Breast epithelium (tissue), 4 donors: ENCODE measurements at regions not wholly inside any gene's neighbourhood (a gene's known extent, or its start where the extent isn't known, plus 50 kb on each side); places are given as distances from the start of the nearest gene placed in this dataset.

ENCODE experiments used
- DNase-seq, 2 donors: peaks; one replicate each; pipeline ENCODE4 v3.0.0-alpha.2; 2019; ENCODE audit warnings: low spot score in 2 of 2
- H3K27ac ChIP-seq, 2 donors: fragments of 200-600 bp; sonication (generic) in 1 of 2; one replicate each; pipeline ENCODE4 v1.5.1; 2016 to 2019; ENCODE audit warnings: mild to moderate bottlenecking in 1 of 2
- H3K27me3 ChIP-seq, 2 donors: fragments of 200-600 bp; sonication (generic) in 1 of 2; one replicate each; pipeline versions ENCODE4 v1.5.1 to v1.6.0; 2017 to 2019; ENCODE audit warnings: control low read depth in 1 of 2, mild to moderate bottlenecking in 1 of 2
- H3K36me3 ChIP-seq: fragments of 200-600 bp; one replicate; pipeline ENCODE4 v1.5.1; 2019
- H3K4me1 ChIP-seq, 2 donors: fragments of 200-600 bp; sonication (generic); one replicate each; pipeline ENCODE4 v1.5.1; 2016 to 2019; ENCODE audit warnings: control low read depth in 1 of 2
- H3K4me3 ChIP-seq, 3 donors: fragments of 200-600 bp; sonication (generic); 1 replicate in 2 of 3; 2 replicates in 1 of 3; pipeline ENCODE4 v1.5.1; 2016 to 2019; ENCODE audit warnings: mild to moderate bottlenecking in 3 of 3, moderate library complexity in 2 of 3
- H3K9me3 ChIP-seq, 2 donors: fragments of 200-600 bp; sonication (generic) in 1 of 2; one replicate each; pipeline ENCODE4 v1.5.1; 2016 to 2019; ENCODE audit warnings: control low read depth in 1 of 2
- CTCF ChIP-seq, 3 donors: fragments of 450-650 bp; IDR thresholded peaks; one replicate each; pipeline ENCODE4 v1.5.1; 2016 to 2017; ENCODE audit warnings: antibody characterized with exemption in 3 of 3, mild to moderate bottlenecking in 3 of 3, moderate library complexity in 3 of 3
- POLR2A ChIP-seq: fragments of 450-650 bp; IDR thresholded peaks from one replicate; pipeline ENCODE4 v1.6.1; 2016; ENCODE audit warnings: antibody characterized with exemption, mild to moderate bottlenecking, moderate library complexity
- POLR2AphosphoS5 ChIP-seq, 3 donors: sonication (generic); formaldehyde crosslinking; IDR thresholded peaks; one replicate each; pipeline ENCODE4 v1.6.1; 2017; ENCODE audit warnings: antibody characterized with exemption in 3 of 3
- intact Hi-C: fragments of 100-400 bp; cut with DNase I; formaldehyde crosslinking; loops from one replicate; pipeline ENCODE4 v1.15.1; 2023; ENCODE audit warnings: low total_unique reads

GRCh38 chr5:2507611-2508010, 243.9 kb downstream of the IRX2 start:
- intact Hi-C loops, result no loop called here
- TF ChIP-seq CTCF (IDR thresholded peaks at IDR 0.05) (no peak), POLR2A (no peak), POLR2AphosphoS5 (IDR thresholded peaks at IDR 0.05) (no peak)
- Histone ChIP-seq H3K4me1 (no peaks in the 10 kb centered on the region), H3K27me3 (no peaks in the 10 kb centered on the region), H3K27ac (no peak overlapping the region), H3K9me3 (peaks cover 0 to 10% of the 10 kb centered on the region in 2 donors), H3K36me3 (no peaks in the 10 kb centered on the region), H3K4me3 (no peak overlapping the region)
- DNase-seq, result no peak

GRCh38 chr5:2506603-2507002, 244.9 kb downstream of the IRX2 start:
- no peak overlapping the region for H3K4me3 ChIP-seq
- no peaks in the 10 kb centered on the region for H3K4me1 ChIP-seq
- no peak for TF ChIP-seq POLR2AphosphoS5 (IDR thresholded peaks at IDR 0.05)
- no peaks in the 10 kb centered on the region for H3K36me3 ChIP-seq
- intact Hi-C loops, result no loop called here
- H3K9me3 ChIP-seq, result peaks cover 0 to 10% of the 10 kb centered on the region in 2 donors
- no peak overlapping the region for H3K27ac ChIP-seq
- H3K27me3 ChIP-seq, result no peaks in the 10 kb centered on the region
- DNase-seq, result no peak

- peaks cover 0 to 10% of the 10 kb centered on the region in 2 donors for H3K9me3 ChIP-seq
- H3K36me3 ChIP-seq, result no peaks in the 10 kb centered on the region
- no peak overlapping the region for H3K27ac ChIP-seq
- no peak for TF ChIP-seq CTCF (IDR thresholded peaks at IDR 0.05)
- no peak for TF ChIP-seq POLR2AphosphoS5 (IDR thresholded peaks at IDR 0.05)
- TF ChIP-seq POLR2A, result no peak
- no peaks in the 10 kb centered on the region for H3K27me3 ChIP-seq
- no peaks in the 10 kb centered on the region for H3K4me1 ChIP-seq
- DNase-seq, result no peak
- H3K4me3 ChIP-seq, result no peak overlapping the region
- intact Hi-C loops, result no loop called here
Measured at GRCh38 chr5:2505217-2505616, 246.3 kb downstream of the IRX2 start.

GRCh38 chr5:2502970-2503594, 248.4 kb downstream of the IRX2 start:
- no peak for TF ChIP-seq CTCF (IDR thresholded peaks at IDR 0.05)
- TF ChIP-seq POLR2AphosphoS5 (IDR thresholded peaks at IDR 0.05), result no peak
- no peak for TF ChIP-seq POLR2A
- peaks cover 0 to 17% of the 10 kb centered on the region in 2 donors for H3K9me3 ChIP-seq
- intact Hi-C loops, result no loop called here
- H3K27ac ChIP-seq, result no peak overlapping the region
- no peaks in the 10 kb centered on the region for H3K27me3 ChIP-seq
- DNase-seq, result no peak
- H3K36me3 ChIP-seq, result no peaks in the 10 kb centered on the region
- H3K4me3 ChIP-seq, result no peak overlapping the region
- H3K4me1 ChIP-seq, result no peaks in the 10 kb centered on the region

- intact Hi-C loops, result no loop called here
- Histone ChIP-seq H3K4me1 (no peaks in the 10 kb centered on the region), H3K9me3 (peaks cover 0 to 17% of the 10 kb centered on the region in 2 donors), H3K4me3 (no peak overlapping the region), H3K27me3 (no peaks in the 10 kb centered on the region), H3K36me3 (no peaks in the 10 kb centered on the region), H3K27ac (no peak overlapping the region)
- TF ChIP-seq POLR2AphosphoS5 (IDR thresholded peaks at IDR 0.05) (no peak), CTCF (IDR thresholded peaks at IDR 0.05) (no peak), POLR2A (no peak)
- DNase-seq, result no peak
Measured at GRCh38 chr5:2499917-2500316, 251.6 kb downstream of the IRX2 start.

- Histone ChIP-seq H3K27me3 (no peaks in the 10 kb centered on the region), H3K27ac (no peak overlapping the region), H3K4me1 (no peaks in the 10 kb centered on the region), H3K4me3 (no peak overlapping the region), H3K36me3 (no peaks in the 10 kb centered on the region), H3K9me3 (peaks cover 0 to 6% of the 10 kb centered on the region in 2 donors)
- TF ChIP-seq CTCF (IDR thresholded peaks at IDR 0.05) (no peak), POLR2AphosphoS5 (IDR thresholded peaks at IDR 0.05) (no peak), POLR2A (no peak)
- no peak for DNase-seq
- intact Hi-C loops, result no loop called here
Measured at GRCh38 chr5:2496891-2497290, 254.6 kb downstream of the IRX2 start.
